ENCODE measurements at regions not wholly inside any gene's neighbourhood (a gene's known extent, or its start where the extent isn't known, plus 50 kb on each side); places are given as distances from the start of the nearest gene placed in this dataset.
A peak's percentile ranks its signal among the peaks of the same experiment; 100 is the strongest.

GRCh38 chr13:106287351-106287750 lies 248.1 kb downstream of the EFNB2 start:
- Histone ChIP-seq H3K4me1 (replicated peaks in 1 of 4; ENCODE audit: control insufficient read depth in 3 of 4, insufficient read depth in 4 of 4, low read length in 3 of 4) (peaks cover 0 to 3% (median 0%) of the 10 kb centered on the region in 4 experiments; a peak in 2 of 7 replicates), H3K9ac (replicated peaks in 1 of 4; ENCODE audit: extremely low read depth in 1 of 4, low read depth in 3 of 4, low read length in 3 of 4) (no peak overlapping the region), H3K4me3 (ENCODE audit: extremely low read depth in 1 of 4, insufficient read depth in 2 of 4, low read depth in 3 of 4, low read length in 4 of 4) (no peak overlapping the region), H4K20me1 (replicated peaks in 1 of 2; ENCODE audit: control insufficient read depth in 1 of 2, insufficient read depth in 2 of 2, low read length in 2 of 2) (no peaks in the 10 kb centered on the region), H3K36me3 (ENCODE audit: control insufficient read depth in 2 of 4, insufficient read depth in 4 of 4, low read length in 3 of 4) (no peaks in the 10 kb centered on the region), H2AK5ac (ENCODE audit: low read depth, low read length) (no peak overlapping the region), H3K23ac (ENCODE audit: insufficient read length) (no peak overlapping the region), H3K18ac (ENCODE audit: extremely low read depth, low read length) (no peak overlapping the region), H4K8ac (ENCODE audit: extremely low read depth, insufficient read depth, low read length) (no peak overlapping the region), H2BK15ac (ENCODE audit: low read length) (no peak overlapping the region), H4K91ac (replicated peaks; ENCODE audit: insufficient read length, low read length) (no peak overlapping the region), H3K4me2 (ENCODE audit: insufficient read depth in 1 of 2, low read depth in 2 of 2, low read length in 2 of 2) (no peak overlapping the region), H2BK5ac (ENCODE audit: low read depth, low read length) (no peak overlapping the region), H2BK12ac (ENCODE audit: low read depth, low read length) (no peak overlapping the region), H3K79me1 (ENCODE audit: low read depth, low read length) (no peaks in the 10 kb centered on the region), H3K79me2 (ENCODE audit: control insufficient read depth in 1 of 2, insufficient read depth in 2 of 2, low read length in 2 of 2) (no peaks in the 10 kb centered on the region), H3K14ac (ENCODE audit: insufficient read length) (no peak overlapping the region), H3K23me2 (ENCODE audit: low read depth, low read length) (no peaks in the 10 kb centered on the region), H2BK120ac (replicated peaks; ENCODE audit: low read depth, low read length) (no peak overlapping the region), H3K56ac (replicated peaks; ENCODE audit: insufficient read length, low read depth, low read length) (no peak overlapping the region), H3K27ac (ENCODE audit: low read depth, low read length) (no peak overlapping the region), H3K9me3 (ENCODE audit: insufficient read depth in 2 of 2, low read depth in 1 of 2, low read length in 1 of 2) (no peaks in the 10 kb centered on the region), H4K5ac (ENCODE audit: insufficient read length, low read depth, low read length) (no peak overlapping the region), H3K27me3 (replicated peaks in 1 of 4; ENCODE audit: control insufficient read depth in 3 of 4, extremely low read depth in 1 of 4, insufficient read depth in 3 of 4, low read length in 3 of 4) (no peaks in the 10 kb centered on the region), H2BK20ac (ENCODE audit: low read length) (no peak overlapping the region), H2AFZ (ENCODE audit: low read length) (0 out of 2 replicates have a peak overlapping the region, but pooled peaks have one; percentile 4), H3K4ac (replicated peaks; ENCODE audit: insufficient read length, low read depth, low read length) (no peak overlapping the region)
- ChIA-PET POLR2A (ENCODE audit: partially characterized antibody) (no interaction called here), CTCF (ENCODE audit: partially characterized antibody) (interaction anchor here (1.2 to 1.3 kb wide), 2 partner anchors 62 to 204 kb away, joined by 3 read pairs; no protein-coding TSS in a partner anchor)
- WGBS, 2 experiments (ENCODE audit: extremely low coverage in 1 of 2, insufficient coverage in 1 of 2, insufficient read length in 1 of 2, insufficient replicate concordance in 2 of 2, low coverage in 1 of 2, low lambda C conversion rate in 2 of 2, missing lambda C conversion rate in 1 of 2): 90% methylated on average over 6 of the region's 6 CpGs; no CpG with 5 or more reads in 1 of the 2 experiments
- no peak for TF ChIP-seq EZH2 (IDR thresholded peaks at IDR 0.05; ENCODE audit: low read depth, low read length, severe bottlenecking)
- no peak for TF ChIP-seq BRCA1 (IDR thresholded peaks at IDR 0.05; ENCODE audit: low read depth, low read length)
- TF ChIP-seq BACH1 (IDR thresholded peaks at IDR 0.05; ENCODE audit: low read length): no peak
- TF ChIP-seq BCL11A (IDR thresholded peaks at IDR 0.05; ENCODE audit: low read depth in 2 of 2, low read length in 2 of 2): no peak
- TF ChIP-seq POLR2AphosphoS5 (IDR thresholded peaks at IDR 0.05; ENCODE audit: low read depth, low read length): no peak
- no peak for TF ChIP-seq HDAC6 (IDR thresholded peaks at IDR 0.05; ENCODE audit: low read depth, low read length)
- no peak for FAIRE-seq
- DNase-seq (ENCODE audit: low read depth in 1 of 2, low spot score in 2 of 2): no peak
